ENCODE measurements at regions not wholly inside any gene's neighbourhood (a gene's known extent, or its start where the extent isn't known, plus 50 kb on each side); places are given as distances from the start of the nearest gene placed in this dataset.
"Not testable (repeated sequence)": the region's sequence is repeated elsewhere in the genome, so short reads cannot be mapped to it uniquely, and the experiment has no call there.

DNA sequence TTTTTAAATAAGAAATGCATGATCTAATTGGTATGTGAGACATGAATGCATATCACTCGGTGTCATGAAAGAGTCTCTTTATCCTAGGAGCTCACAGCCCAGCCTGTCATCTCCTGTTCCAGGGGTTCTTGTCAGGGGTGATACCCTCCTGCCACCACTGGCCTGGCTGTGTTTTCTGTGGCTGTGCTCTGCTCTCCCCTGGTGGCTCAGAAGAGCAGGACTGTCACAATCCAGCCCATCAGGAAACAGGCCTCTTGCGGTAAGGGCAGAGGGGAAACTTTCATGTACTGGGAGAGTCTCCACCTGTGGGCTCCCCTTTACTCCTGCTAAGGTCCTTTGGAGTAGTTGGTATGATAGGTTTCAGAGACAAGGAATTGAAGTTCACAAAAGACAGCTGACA lies 240.2 kb upstream of the GLRA1 start:
- Histone ChIP-seq H3K4me3 (ENCODE audit: control insufficient read depth in 1 of 7, extremely low read depth in 1 of 7, insufficient read depth in 4 of 7, low read depth in 2 of 7, low read length in 6 of 7) (no peak overlapping the region), H3K4me1 (ENCODE audit: control extremely low read depth in 1 of 4, control insufficient read depth in 4 of 4, insufficient read depth in 4 of 4, low read length in 3 of 4) (no peaks in the 10 kb centered on the region), H3K36me3 (ENCODE audit: control insufficient read depth in 4 of 4, insufficient read depth in 4 of 4, low read length in 3 of 4) (no peaks in the 10 kb centered on the region), H3K27ac (ENCODE audit: insufficient read depth in 1 of 2, low read depth in 1 of 2, low read length in 2 of 2, poor library complexity in 1 of 2, severe bottlenecking in 2 of 2) (no peak overlapping the region), H3K9me3 (ENCODE audit: control extremely low read depth in 1 of 5, control insufficient read depth in 4 of 5, insufficient read depth in 2 of 5, low read depth in 1 of 5, low read length in 4 of 5) (no peaks in the 10 kb centered on the region), H3K27me3 (replicated peaks in 2 of 5; ENCODE audit: control insufficient read depth in 4 of 5, insufficient read depth in 5 of 5, low read length in 4 of 5) (no peaks in the 10 kb centered on the region)
- 85% methylated on average over 2 of the region's 2 CpGs for WGBS (ENCODE audit: insufficient coverage)
- CTCF ChIA-PET: no interaction called here
- no peak for DNase-seq
- POLR2A ChIA-PET: no interaction called here

DNA sequence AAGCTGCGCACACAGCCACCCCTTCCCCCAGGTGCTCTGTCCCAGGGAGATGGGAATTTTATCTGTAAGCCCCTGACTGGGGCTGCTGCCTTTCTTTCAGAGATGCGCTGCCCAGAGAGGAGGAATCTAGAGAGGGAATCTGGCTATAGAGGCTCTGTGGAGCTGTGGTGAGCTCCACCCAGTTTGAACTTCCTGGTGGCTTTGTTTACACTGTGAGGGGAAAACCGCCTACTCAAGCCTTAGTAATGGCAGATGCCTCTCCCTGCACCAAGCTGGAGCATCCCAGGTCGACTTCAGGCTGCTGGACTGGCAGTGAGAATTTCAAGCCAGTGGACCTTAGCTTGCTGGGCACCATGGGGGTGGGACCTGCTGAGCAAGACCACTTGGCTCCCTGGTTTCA lies 235.2 kb upstream of the GLRA1 start:
- CTCF ChIA-PET: interaction anchor here (0.9 to 1.0 kb wide), 2 partner anchors 11 to 20 kb away, joined by 3 to 4 read pairs; no protein-coding TSS in a partner anchor
- H3K27me3 ChIP-seq (replicated peaks in 2 of 5; ENCODE audit: control insufficient read depth in 4 of 5, insufficient read depth in 5 of 5, low read length in 4 of 5); H3K9me3 ChIP-seq (ENCODE audit: control extremely low read depth in 1 of 5, control insufficient read depth in 4 of 5, insufficient read depth in 2 of 5, low read depth in 1 of 5, low read length in 4 of 5); POLR2A ChIA-PET; H3K4me1 ChIP-seq (ENCODE audit: control extremely low read depth in 1 of 4, control insufficient read depth in 4 of 4, insufficient read depth in 4 of 4, low read length in 3 of 4); H3K4me3 ChIP-seq (ENCODE audit: control insufficient read depth in 1 of 7, extremely low read depth in 1 of 7, insufficient read depth in 4 of 7, low read depth in 2 of 7, low read length in 6 of 7); H3K27ac ChIP-seq (ENCODE audit: insufficient read depth in 1 of 2, low read depth in 1 of 2, low read length in 2 of 2, poor library complexity in 1 of 2, severe bottlenecking in 2 of 2); H3K36me3 ChIP-seq (ENCODE audit: control insufficient read depth in 4 of 4, insufficient read depth in 4 of 4, low read length in 3 of 4); DNase-seq: not testable (repeated sequence)
- 83% methylated on average over 2 of the region's 4 CpGs for WGBS (ENCODE audit: insufficient coverage)

- H3K9me3 ChIP-seq (ENCODE audit: control extremely low read depth in 1 of 5, control insufficient read depth in 4 of 5, insufficient read depth in 2 of 5, low read depth in 1 of 5, low read length in 4 of 5); CTCF ChIA-PET; POLR2A ChIA-PET: not testable (repeated sequence)
Observed at GRCh38 chr5:152154452-152154851, 229.8 kb upstream of the GLRA1 start.

DNA sequence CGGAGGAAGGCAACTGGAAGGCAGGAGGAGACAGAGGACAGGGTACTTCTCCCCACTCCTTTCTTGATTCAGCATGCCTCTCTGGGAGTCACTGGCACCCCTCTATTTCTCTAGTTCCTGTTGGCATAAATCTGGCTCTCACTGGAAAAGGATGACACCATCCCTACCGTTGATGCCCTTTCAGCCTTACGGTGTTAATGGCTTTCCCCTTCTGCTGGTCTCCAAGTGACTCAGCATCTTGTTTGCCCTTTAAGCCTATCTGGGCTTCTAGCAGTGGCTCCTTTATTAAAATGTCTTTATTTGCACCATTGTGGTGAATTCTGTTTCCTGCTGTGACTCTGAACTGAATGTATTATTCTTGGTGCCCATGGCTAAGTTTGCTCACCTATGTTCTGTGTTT lies 227.3 kb upstream of the GLRA1 start:
- Histone ChIP-seq H3K4me3 (ENCODE audit: control insufficient read depth in 1 of 7, extremely low read depth in 1 of 7, insufficient read depth in 4 of 7, low read depth in 2 of 7, low read length in 6 of 7) (no peak overlapping the region), H3K27me3 (replicated peaks in 2 of 5; ENCODE audit: control insufficient read depth in 4 of 5, insufficient read depth in 5 of 5, low read length in 4 of 5) (no peaks in the 10 kb centered on the region), H3K27ac (ENCODE audit: insufficient read depth in 1 of 2, low read depth in 1 of 2, low read length in 2 of 2, poor library complexity in 1 of 2, severe bottlenecking in 2 of 2) (no peak overlapping the region), H3K4me1 (ENCODE audit: control extremely low read depth in 1 of 4, control insufficient read depth in 4 of 4, insufficient read depth in 4 of 4, low read length in 3 of 4) (no peaks in the 10 kb centered on the region), H3K36me3 (ENCODE audit: control insufficient read depth in 4 of 4, insufficient read depth in 4 of 4, low read length in 3 of 4) (no peaks in the 10 kb centered on the region), H3K9me3 (ENCODE audit: control extremely low read depth in 1 of 5, control insufficient read depth in 4 of 5, insufficient read depth in 2 of 5, low read depth in 1 of 5, low read length in 4 of 5) (no peaks in the 10 kb centered on the region)
- POLR2A ChIA-PET: no interaction called here
- no peak for DNase-seq
- CTCF ChIA-PET: no interaction called here
- 78% methylated on average over 3 of the region's 3 CpGs for WGBS (ENCODE audit: insufficient coverage)

More at GRCh38 chr5:152154452-152154851, 229.8 kb upstream of the GLRA1 start:
- H3K27me3 ChIP-seq (replicated peaks in 2 of 5; ENCODE audit: control insufficient read depth in 4 of 5, insufficient read depth in 5 of 5, low read length in 4 of 5); H3K36me3 ChIP-seq (ENCODE audit: control insufficient read depth in 4 of 4, insufficient read depth in 4 of 4, low read length in 3 of 4); H3K4me1 ChIP-seq (ENCODE audit: control extremely low read depth in 1 of 4, control insufficient read depth in 4 of 4, insufficient read depth in 4 of 4, low read length in 3 of 4); H3K4me3 ChIP-seq (ENCODE audit: control insufficient read depth in 1 of 7, extremely low read depth in 1 of 7, insufficient read depth in 4 of 7, low read depth in 2 of 7, low read length in 6 of 7); H3K27ac ChIP-seq (ENCODE audit: insufficient read depth in 1 of 2, low read depth in 1 of 2, low read length in 2 of 2, poor library complexity in 1 of 2, severe bottlenecking in 2 of 2); DNase-seq: not testable (repeated sequence)
- 83% methylated on average over 1 of the region's 2 CpGs for WGBS (ENCODE audit: insufficient coverage)

DNA sequence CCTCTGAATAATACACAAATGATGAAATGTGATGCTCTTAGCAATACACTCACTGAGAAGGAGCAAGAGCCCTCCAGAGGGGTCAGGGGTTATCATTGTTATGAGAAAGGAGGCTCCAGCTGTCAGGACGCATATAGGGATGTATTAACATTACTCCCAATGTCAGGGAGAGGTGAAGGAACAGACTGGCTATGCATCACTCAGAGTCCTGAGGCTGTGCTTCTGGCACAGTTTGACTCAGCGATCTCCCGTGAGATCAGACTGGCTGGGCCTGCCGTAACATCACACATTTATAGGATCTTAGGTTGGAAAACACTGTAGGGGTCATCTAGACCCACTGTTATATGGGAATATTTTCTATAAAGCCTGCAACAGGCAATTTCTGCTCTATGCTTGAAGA lies 226.5 kb upstream of the GLRA1 start:
- WGBS (ENCODE audit: insufficient coverage): 89% methylated on average over 2 of the region's 4 CpGs
- POLR2A ChIA-PET: no interaction called here
- H3K9me3 ChIP-seq (ENCODE audit: control extremely low read depth in 1 of 5, control insufficient read depth in 4 of 5, insufficient read depth in 2 of 5, low read depth in 1 of 5, low read length in 4 of 5): no peaks in the 10 kb centered on the region
- no peaks in the 10 kb centered on the region for H3K4me1 ChIP-seq (ENCODE audit: control extremely low read depth in 1 of 4, control insufficient read depth in 4 of 4, insufficient read depth in 4 of 4, low read length in 3 of 4)
- no peaks in the 10 kb centered on the region for H3K27me3 ChIP-seq (replicated peaks in 2 of 5; ENCODE audit: control insufficient read depth in 4 of 5, insufficient read depth in 5 of 5, low read length in 4 of 5)
- CTCF ChIA-PET: no interaction called here
- H3K27ac ChIP-seq (ENCODE audit: insufficient read depth in 1 of 2, low read depth in 1 of 2, low read length in 2 of 2, poor library complexity in 1 of 2, severe bottlenecking in 2 of 2): no peak overlapping the region
- H3K4me3 ChIP-seq (ENCODE audit: control insufficient read depth in 1 of 7, extremely low read depth in 1 of 7, insufficient read depth in 4 of 7, low read depth in 2 of 7, low read length in 6 of 7): no peak overlapping the region
- DNase-seq: no peak
- no peaks in the 10 kb centered on the region for H3K36me3 ChIP-seq (ENCODE audit: control insufficient read depth in 4 of 4, insufficient read depth in 4 of 4, low read length in 3 of 4)

DNA sequence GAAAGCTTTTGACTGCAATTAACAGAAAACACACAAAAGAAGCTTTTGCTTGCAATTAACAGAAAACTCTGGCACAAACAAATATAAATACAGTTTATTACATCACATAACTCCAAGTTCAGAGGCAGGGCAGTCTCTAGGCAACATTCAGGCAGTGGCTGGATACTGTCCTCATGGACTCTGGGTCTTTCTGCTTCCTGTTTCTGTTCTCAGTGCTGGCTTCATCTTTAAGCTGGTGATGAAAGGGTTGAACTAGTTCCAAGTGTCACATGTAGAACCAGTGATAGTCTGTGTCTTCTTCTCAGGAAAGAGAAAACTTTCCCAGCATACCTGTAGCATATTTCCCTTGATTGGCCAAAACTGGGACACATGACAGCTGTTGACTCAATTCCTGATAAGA lies 222.6 kb upstream of the GLRA1 start:
- H3K4me3 ChIP-seq (ENCODE audit: control insufficient read depth in 1 of 7, extremely low read depth in 1 of 7, insufficient read depth in 4 of 7, low read depth in 2 of 7, low read length in 6 of 7): no peak overlapping the region
- POLR2A ChIA-PET: no interaction called here
- CTCF ChIA-PET: interaction anchor here (1.2 kb wide), 1 partner anchor 88 kb away, joined by 3 read pairs; no protein-coding TSS in a partner anchor

GRCh38 chr5:152146566-152146965 lies 221.9 kb upstream of the GLRA1 start:
- 80% methylated on average over 5 of the region's 8 CpGs for WGBS (ENCODE audit: insufficient coverage)
- no peaks in the 10 kb centered on the region for H3K36me3 ChIP-seq (ENCODE audit: control insufficient read depth in 4 of 4, insufficient read depth in 4 of 4, low read length in 3 of 4)
- CTCF ChIA-PET: interaction anchor here (1.2 kb wide), 1 partner anchor 89 kb away, joined by 3 read pairs; no protein-coding TSS in a partner anchor
- no peak overlapping the region for H3K4me3 ChIP-seq (ENCODE audit: control insufficient read depth in 1 of 7, extremely low read depth in 1 of 7, insufficient read depth in 4 of 7, low read depth in 2 of 7, low read length in 6 of 7)
- H3K27ac ChIP-seq (ENCODE audit: insufficient read depth in 1 of 2, low read depth in 1 of 2, low read length in 2 of 2, poor library complexity in 1 of 2, severe bottlenecking in 2 of 2): no peak overlapping the region
- H3K27me3 ChIP-seq (replicated peaks in 2 of 5; ENCODE audit: control insufficient read depth in 4 of 5, insufficient read depth in 5 of 5, low read length in 4 of 5): no peaks in the 10 kb centered on the region
- no peaks in the 10 kb centered on the region for H3K9me3 ChIP-seq (ENCODE audit: control extremely low read depth in 1 of 5, control insufficient read depth in 4 of 5, insufficient read depth in 2 of 5, low read depth in 1 of 5, low read length in 4 of 5)
- POLR2A ChIA-PET: no interaction called here
- DNase-seq: no peak
- H3K4me1 ChIP-seq (ENCODE audit: control extremely low read depth in 1 of 4, control insufficient read depth in 4 of 4, insufficient read depth in 4 of 4, low read length in 3 of 4): no peaks in the 10 kb centered on the region

More for the DNA sequence above, 222.6 kb upstream of the GLRA1 start:
- no peaks in the 10 kb centered on the region for H3K9me3 ChIP-seq (ENCODE audit: control extremely low read depth in 1 of 5, control insufficient read depth in 4 of 5, insufficient read depth in 2 of 5, low read depth in 1 of 5, low read length in 4 of 5)
- no peaks in the 10 kb centered on the region for H3K4me1 ChIP-seq (ENCODE audit: control extremely low read depth in 1 of 4, control insufficient read depth in 4 of 4, insufficient read depth in 4 of 4, low read length in 3 of 4)
- no peaks in the 10 kb centered on the region for H3K36me3 ChIP-seq (ENCODE audit: control insufficient read depth in 4 of 4, insufficient read depth in 4 of 4, low read length in 3 of 4)
- no peak for DNase-seq
- H3K27me3 ChIP-seq (replicated peaks in 2 of 5; ENCODE audit: control insufficient read depth in 4 of 5, insufficient read depth in 5 of 5, low read length in 4 of 5): no peaks in the 10 kb centered on the region
- H3K27ac ChIP-seq (ENCODE audit: insufficient read depth in 1 of 2, low read depth in 1 of 2, low read length in 2 of 2, poor library complexity in 1 of 2, severe bottlenecking in 2 of 2): no peak overlapping the region
